GM18517 (cell line): ENCODE measurements at regions not wholly inside any gene's neighbourhood (a gene's known extent, or its start where the extent isn't known, plus 50 kb on each side); places are given as distances from the start of the nearest gene placed in this dataset.

Experiments
- ATAC-seq: cut with Tn5 transposase; IDR thresholded peaks from one replicate; pipeline ENCODE4 v1.9.1; 2021; ENCODE audit warnings: mild to moderate bottlenecking, moderate library complexity; ENCODE audit not compliant: unreplicated experiment

DNA sequence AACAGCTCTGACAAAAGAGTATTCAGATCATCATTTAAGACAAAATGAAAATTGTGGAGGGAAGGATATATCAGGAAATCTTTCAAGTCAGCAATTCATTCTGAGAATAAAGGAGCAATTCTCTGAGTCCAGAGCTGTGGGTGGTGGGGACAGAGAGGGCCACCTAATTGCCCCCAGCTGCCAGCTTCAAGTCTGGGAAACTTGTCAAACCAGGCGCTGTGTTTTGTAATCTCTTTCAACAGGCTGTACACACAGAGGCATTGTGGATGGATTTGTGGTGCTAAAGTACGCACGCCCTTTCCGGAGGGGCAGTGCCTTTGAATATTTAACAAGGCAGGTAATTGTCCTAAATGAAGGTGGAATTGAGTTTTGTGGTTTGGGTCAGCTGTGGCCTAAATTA, 591.1 kb upstream of the BOD1L1 start:
- no peak for ATAC-seq

DNA sequence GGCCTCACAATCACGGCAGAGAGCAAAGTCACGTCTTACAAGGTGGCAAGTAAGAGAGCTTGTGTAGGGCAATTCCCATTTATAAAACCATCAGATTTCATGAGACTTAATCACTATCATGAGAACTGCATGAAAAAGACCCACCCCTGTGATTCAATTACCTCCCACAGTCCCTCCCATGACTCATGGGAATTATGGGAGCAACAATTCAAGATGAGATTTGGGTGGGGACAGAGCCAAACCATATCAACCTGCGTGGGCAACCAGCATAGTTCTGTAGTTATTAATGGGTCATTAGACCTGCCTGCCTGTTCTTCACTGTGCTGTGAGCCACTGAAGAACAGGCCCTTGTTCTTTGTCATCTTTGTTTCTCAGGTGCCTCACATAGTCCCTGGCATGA, 593.7 kb upstream of the BOD1L1 start:
- ATAC-seq: no peak

DNA sequence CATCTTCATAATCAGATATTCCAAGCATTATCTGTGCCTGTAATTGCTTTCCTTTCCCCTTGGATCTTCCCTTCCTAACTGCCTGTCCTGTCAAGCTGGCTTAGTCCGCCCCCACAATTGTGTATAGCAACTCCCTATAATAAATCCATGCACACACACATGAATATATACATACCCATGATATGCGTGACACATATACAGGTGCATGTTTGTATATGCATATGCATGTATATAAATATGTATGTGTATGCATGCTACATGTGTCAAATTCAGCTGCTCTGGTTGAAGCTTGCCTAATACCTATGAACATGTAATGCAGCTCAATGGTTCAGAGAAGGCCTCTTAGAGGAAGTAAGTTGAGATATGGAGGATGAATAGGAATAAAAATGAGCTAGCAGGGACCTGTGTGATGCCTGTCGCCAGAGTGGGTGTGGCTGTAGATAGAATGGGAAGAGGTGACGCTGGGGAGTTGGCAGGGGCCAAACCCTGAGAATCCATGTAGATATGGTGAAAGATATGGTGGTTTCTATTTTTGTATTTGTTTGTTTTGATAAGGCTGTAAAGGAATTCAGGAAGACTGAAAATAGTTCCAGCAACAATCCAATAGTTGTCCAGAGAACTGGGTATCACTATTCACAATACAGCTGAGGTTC, 595.0 kb upstream of the BOD1L1 start:
- no peak for ATAC-seq

DNA sequence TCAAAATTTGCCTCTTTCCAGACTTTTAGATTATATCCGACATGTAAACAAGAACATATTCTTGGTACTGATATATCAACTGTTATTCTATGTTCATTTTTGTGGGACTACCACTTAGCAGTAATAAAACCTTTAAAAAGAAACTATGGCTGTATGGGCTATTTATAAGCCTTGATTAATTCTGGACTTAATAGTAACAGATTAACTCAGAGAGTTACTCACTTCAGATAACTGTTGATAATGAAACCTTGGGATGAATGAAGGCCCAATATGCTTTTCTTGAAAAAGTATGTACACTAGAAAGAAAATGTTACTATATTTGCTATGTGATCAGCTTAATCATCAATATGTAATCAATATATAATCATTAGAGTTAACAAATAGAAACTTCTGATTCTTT, 595.9 kb upstream of the BOD1L1 start:
- ATAC-seq: no peak

DNA sequence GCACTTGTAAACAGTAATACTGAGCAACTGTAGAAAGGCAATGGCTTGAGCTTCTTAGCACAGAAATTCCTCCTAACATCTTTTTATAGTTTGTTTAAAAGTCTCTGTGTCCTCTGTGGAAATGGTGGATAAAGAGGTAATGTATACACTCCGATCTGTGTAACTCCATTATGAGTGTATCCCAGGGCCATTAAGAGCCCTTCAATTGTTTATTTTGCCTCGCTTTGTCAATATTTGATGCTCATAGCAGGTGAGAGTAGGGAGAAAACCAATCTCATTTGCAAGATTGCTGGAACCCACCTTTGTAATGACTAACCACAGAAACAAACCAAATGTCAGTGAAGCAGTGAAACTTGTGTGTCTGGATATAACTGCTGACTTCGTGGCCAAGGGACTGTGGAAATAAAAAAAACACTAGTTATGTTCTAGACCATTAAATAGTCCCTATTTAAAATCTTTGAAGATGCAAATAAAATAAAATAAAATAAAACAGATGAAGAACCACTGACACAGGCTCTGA, 598.2 kb upstream of the BOD1L1 start:
- no peak for ATAC-seq

DNA sequence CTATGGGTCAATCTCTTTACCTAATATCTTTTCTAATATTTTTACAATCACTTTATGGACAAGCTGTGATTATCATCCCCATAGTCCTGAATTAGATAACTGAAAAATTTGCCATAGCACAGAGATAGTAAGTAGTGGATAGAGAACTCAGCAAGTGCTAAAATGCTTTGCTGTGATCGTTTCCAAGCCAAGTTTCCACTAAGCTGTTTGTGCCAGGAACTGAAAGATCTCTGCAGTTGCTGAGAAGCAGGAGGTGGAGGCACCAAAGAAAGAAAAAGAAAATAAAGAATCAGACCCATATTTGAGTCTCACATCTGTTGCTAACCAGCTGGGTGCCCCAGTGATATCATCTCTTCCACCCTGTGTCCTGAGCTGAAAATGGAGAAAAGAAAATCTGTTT, 605.6 kb upstream of the BOD1L1 start:
- no peak for ATAC-seq

DNA sequence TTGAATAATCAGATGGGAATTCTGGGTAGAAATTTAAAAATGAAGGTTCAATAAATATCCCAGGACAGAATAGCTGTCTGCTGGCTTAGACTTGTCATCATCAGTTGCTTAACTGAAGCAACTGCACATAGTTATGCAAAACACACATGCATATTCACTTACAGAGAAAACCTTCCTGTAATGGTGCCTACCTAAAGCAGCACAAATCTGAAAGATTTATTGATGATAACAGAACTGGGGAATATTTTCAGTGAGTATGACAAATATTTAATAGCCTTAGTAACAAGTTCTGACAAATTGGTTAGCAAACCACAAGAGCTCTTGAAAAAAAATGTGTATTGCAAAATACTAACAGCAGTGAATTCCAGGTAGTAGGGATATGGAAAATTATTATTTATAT, 606.8 kb upstream of the BOD1L1 start:
- ATAC-seq: no peak

DNA sequence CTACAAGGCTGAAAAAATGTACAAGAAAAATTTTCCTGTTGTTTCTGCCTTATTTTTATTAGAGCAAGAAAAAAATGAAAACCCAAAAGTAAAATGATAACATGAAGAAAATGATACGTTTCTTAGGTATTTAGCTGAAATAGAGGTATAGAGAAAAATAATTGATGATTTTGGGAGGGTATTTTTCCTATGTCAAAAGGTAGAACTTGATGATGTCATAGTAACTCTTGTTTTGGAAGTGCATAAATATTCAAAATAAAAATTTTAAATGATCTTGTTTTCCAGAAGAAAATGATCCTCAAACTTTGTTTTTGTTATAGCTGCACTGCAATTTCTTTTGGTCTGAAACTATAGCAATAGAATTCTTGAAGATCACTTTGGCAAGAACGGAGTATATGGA, 608.8 kb upstream of the BOD1L1 start:
- no peak for ATAC-seq

DNA sequence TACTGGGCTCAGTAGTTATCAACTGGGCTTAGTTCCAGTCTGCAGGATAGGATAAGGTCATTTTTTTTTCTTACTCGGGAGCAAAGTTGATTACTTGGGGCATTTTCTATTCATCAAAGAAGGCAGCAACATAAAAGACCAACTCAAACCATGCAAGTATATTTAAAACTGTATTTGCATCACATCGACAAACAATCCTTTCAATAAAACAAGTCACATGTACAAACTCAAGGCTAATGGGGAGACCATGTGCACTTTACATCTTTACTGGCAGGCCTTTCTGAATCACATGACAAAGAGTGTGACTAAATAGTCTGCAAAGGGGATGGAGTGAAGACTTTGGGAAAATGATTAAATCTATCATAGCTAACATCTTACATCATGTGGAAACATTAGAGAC, 610.4 kb upstream of the BOD1L1 start:
- no peak for ATAC-seq

DNA sequence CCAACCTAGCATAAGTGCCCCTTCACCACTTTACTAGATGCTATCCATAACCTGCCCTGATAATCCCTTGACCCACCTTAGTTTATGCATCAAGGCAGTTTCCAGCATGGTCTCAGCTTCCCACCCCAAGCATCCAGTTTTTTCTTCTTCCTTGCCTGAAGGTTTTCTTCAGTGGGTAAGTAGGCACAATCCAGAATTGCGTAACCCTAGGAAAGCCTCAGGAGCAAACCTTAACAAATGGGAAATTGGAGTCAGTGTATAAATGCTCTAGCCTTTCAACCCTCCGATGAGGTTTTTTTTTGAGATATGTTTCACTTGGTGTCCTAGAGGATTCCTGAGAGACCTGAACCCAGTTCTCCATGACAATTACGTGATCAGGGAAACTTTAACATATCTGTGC, 614.0 kb upstream of the BOD1L1 start:
- ATAC-seq: no peak

DNA sequence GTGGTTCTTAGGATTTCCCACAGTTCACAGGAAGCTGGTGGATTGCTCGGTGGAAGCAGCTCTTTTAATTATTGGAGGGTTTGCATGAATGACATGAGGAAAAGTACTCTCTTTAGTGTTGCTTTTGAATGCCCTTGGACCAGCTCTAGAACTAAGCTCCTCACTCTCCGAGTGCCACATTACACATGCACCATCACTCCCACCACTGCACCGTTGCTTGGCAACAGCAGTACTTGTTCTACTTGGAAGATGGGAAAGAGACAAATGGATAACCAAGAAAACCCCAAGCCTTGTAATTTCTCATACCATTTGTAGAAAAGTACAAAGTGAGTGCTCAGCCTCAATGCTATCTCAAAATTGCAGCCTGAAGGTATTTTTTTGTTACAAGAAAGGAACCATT, 620.2 kb upstream of the BOD1L1 start:
- no peak for ATAC-seq

DNA sequence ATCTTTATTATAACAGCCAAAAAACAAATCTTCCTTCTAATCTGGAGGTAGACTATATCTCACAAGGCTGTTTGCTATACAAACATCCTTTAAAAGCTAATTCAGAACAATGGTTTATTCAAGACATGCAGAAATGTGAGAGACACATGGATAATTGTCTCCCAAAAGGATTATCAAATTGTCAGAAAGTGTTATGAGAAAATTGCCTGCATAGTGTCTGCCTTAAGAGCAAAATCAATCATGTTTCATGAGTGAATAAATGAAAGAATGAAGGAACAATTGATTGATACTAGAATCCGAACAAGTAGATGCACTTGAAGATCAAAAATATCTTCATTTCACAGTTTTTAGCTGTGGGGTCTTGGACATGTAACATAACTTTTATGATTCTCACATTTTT, 621.7 kb upstream of the BOD1L1 start:
- no peak for ATAC-seq

DNA sequence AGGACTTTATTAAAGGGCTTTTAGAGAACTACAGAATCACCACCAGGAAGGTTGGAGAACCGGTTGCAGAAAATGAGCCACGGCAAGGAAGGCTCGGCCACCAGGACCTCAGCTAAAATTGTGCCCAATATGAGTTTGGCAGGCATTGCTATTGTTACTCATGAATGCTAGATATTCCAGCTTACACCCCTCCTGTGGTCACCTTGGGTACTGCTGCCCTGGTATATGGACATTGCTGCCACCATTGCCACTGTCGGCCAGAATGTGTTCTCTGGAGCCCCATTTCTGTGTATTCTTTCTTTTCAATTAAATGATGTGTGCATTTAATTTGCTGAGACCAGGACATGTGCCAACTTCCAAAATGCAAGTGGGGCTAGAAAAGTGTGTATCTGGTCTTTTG, 626.7 kb upstream of the BOD1L1 start:
- ATAC-seq: no peak

DNA sequence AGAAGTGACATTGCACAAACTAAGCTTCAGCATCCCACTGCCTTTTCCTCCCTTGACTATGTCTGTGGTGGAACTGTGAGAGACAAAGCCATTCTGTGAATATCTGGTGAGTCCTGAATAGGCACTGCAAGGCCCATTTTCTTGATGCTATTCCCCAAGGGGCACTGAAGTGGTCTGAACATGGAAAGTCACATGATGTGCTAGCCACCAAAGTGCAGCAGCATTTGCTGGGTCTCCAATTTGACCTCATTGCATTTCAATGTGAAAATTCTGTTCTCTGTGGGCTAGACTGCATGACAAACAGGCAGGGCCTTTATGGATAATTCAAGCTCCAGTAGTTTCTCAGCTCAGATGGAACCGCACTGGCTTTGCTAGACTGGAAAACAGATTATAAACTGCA, 627.4 kb upstream of the BOD1L1 start:
- ATAC-seq: no peak

DNA sequence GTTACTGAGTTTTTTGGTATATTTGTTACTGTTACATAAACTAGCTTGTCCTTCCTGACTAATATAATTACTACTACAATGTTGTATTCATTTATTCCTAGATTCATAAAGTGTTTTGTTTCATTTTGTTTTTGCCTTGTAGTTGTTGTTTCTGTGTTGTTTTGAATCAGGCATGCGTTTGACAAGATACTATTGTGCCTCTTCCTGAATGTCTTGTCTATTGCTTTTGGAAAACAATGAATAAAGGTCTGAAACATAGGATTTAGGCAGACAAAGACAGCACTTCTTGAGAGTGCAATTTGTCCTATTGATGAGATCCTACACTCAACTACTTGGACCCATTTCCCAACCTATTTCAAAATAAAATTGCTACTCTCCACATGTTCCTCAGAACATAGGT, 630.4 kb upstream of the BOD1L1 start:
- ATAC-seq: no peak

DNA sequence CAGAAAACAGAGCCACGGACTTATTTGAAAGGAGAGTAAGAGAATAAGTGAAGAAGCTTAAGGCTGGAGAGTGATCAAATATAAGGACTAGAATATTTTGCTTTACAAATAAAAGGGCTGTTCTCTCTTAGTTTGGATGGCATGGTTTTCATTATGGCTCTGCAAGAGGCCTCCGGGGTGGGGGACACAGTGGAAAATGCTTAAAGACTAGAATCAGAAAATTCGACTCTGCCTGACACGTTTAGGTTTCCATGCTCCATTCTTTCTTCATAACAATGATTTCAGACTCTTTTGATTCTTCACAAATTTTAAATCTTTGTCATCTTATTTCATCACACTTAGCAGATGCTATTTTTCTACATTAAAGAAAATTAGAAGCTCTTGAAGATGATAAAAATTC, 632.4 kb upstream of the BOD1L1 start:
- no peak for ATAC-seq

DNA sequence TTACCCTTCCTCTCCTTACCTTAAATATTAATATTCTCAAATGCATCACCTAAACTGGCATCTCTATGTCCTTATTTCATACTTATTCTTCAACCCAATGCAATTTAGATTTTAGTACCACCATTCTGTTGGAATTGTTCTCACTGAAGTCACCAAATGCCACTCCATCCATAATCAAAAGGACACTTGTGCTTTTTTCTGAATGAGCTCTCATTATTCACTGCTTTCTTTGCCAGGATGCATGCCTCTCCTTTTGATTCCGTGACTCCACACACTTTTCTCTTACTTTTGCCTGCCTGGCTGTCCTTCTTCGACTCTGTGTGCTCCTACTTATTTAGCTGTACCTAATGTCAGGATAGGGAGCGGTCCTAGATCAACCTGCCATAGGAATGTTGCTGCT, 633.1 kb upstream of the BOD1L1 start:
- ATAC-seq: no peak

DNA sequence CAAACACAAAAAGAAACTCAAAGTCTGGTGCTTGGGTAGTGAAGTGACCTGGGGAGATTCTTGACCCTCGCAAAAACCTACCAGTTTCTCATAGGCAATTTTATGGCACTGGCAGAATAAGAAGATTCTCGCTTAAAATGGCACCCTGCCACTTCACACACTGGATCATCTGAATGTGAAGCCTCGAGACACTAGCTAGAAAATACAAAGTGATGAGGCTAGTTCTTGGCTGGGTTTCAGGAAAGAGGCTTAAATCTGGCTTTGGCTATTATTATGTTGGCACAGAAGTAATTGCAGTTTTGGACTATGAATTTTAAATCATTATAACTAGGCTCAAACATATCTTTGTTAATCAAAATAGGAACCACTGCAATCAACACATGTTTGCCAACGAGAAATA, 634.7 kb upstream of the BOD1L1 start:
- no peak for ATAC-seq

DNA sequence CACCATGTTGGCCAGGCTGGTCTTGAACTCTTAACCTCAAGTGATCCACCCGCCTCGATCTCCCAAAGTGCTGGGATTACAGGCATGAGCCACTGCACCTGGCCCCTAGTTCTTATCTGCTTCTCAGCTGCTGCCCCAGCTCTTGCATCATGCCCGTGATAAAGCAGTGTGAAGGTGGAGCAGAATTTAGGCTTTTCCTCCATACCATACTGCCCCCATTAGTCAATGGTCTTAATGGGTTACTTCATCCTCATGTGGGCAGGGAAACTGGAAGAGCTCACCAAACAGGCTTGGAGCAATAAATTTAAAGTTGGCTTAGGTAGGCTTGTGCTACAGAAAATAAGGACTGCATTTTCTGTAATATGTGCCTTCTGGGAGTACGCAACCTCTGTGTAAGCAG, 636.9 kb upstream of the BOD1L1 start:
- ATAC-seq: no peak

DNA sequence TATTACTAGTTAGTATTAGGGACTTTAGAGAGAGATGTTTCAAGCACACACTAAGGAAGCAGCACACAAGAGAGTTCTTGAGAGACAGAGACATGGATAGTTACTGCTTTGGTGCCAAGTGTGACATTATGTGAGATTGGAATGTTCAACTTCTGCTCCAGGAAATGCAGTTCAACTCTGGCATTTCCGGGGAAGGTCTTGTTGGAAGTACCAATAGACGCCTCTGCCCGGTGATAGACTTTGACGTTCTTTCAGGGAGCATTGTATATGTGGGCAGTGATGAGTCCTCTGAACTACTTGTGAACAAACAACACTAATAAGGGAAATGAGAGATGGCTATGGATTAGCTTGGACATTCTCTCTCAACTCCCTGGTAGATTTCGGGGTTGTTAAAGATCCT, 638.1 kb upstream of the BOD1L1 start:
- no peak for ATAC-seq

DNA sequence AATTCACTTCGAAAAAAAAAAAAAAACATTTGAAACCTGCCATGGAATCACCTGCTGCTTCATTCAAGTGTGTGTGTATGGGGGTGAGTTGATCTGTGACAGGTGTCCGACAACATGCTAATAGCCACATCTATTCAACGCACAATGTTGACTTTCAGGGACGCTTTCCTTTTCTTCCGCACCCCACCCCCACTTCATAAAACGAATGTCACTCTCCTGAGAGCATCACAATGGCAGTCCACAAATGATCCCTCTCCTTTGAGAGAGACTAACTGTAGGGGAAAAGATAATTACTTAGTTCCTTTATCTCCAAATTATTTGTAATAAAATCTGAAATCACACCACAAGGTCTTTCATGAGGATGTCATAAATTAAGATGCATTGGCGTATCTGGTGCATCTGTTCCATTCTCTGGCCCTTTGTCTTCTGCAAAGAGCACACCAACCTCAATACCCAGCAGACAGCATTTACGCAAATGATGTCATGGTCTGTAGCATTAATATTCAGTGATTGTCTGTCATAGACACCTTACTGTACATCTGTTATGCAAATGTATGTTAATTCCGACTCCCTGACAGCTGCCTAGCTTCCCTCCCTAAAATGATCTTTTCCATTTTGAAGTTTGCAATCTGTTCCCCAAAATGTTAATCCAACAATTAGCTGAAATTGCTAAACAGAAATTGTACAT, 640.0 kb upstream of the BOD1L1 start:
- ATAC-seq: no peak

DNA sequence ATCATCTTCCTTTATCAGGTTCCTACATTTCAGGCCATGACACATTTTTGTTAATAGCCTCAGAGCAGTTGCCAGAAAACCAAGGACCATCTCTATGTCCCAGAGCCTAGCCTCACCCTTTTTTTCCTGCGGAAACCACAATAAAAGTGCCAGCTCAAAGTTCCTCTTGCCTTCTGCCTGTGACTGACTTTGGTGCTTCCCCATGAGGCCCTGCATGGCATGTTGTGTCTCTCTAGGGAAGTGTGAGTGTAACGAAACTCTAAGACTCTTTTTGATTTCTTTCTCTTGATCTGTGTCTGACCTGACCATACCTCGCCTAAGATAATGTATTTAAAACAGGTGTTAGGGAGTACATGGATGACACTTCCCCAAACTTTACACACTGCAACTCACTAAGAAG, 642.3 kb upstream of the BOD1L1 start:
- ATAC-seq: no peak

DNA sequence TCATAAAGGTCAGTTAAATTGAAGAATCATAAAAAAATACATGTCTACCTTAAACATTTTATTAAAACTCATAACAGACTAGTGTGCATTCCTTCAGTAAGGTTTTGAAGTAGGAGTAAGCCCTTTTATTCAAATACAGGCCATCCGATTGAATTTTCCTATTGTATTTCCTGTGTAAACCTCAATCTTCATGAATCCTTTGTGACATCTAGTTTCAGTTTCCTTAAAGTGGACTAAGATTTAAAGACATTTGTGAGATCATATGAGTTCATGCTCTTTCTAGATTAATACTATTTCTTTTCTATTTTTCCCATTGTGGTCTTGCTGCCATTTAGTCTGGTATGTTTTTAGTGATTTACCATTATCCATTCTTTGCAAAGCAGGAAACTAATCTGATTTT, 644.7 kb upstream of the BOD1L1 start:
- ATAC-seq: no peak
